Activated naive CD8-positive, alpha-beta T cell treated with anti-CD3 and anti-CD28 coated beads, Interleukin-2, amount 10 ng/mL, durations not matched to agents 7 days and 5 days (primary cell): ENCODE measurements at regions not wholly inside any gene's neighbourhood (a gene's known extent, or its start where the extent isn't known, plus 50 kb on each side); places are given as distances from the start of the nearest gene placed in this dataset.
A peak's percentile ranks its signal among the peaks of the same experiment; 100 is the strongest.

ENCODE experiments used
- ATAC-seq: fragments of 150-1000 bp; cut with Tn5 transposase; one replicate; pipeline ENCODE4 v1.10.0; 2021; ENCODE audit warnings: low read depth, moderate library complexity
- POLR2A ChIA-PET: fragments of 350-600 bp; sonication (Branson Sonifier 250); formaldehyde crosslinking; loops from one replicate; lab custom pipeline; 2021; ENCODE audit warnings: antibody characterized with exemption; lab: Charles Lee
- DNase-seq: peaks from one replicate; pipeline ENCODE4 v3.0.0; 2021
- H3K27ac Mint-ChIP-seq: one replicate; pipeline ENCODE4 v1.8.0; 2022; ENCODE audit warnings: mild to moderate bottlenecking, mixed read lengths
- H3K27me3 Mint-ChIP-seq: one replicate; pipeline ENCODE4 v1.8.0; 2022; ENCODE audit warnings: mild to moderate bottlenecking, moderate library complexity, mixed read lengths
- H3K36me3 Mint-ChIP-seq: one replicate; pipeline ENCODE4 v1.8.0; 2021; ENCODE audit warnings: mild to moderate bottlenecking, mixed read lengths
- H3K4me1 Mint-ChIP-seq: one replicate; pipeline ENCODE4 v1.8.0; 2021; ENCODE audit warnings: mixed read lengths
- H3K4me3 Mint-ChIP-seq: one replicate; pipeline ENCODE4 v1.8.0; 2022; ENCODE audit warnings: mild to moderate bottlenecking, moderate library complexity, mixed read lengths
- H3K9me3 Mint-ChIP-seq: one replicate; pipeline ENCODE4 v1.8.0; 2021; ENCODE audit warnings: mixed read lengths

GRCh38 chr18:62629031-62629430 lies 86.3 kb upstream of the PHLPP1 start:
- ATAC-seq: no peak
- no peak overlapping the region for H3K27ac Mint-ChIP-seq

GRCh38 chr18:62631173-62631572 lies 84.2 kb upstream of the PHLPP1 start:
- POLR2A ChIA-PET: no interaction called here
- H3K4me1 Mint-ChIP-seq: no peaks in the 10 kb centered on the region

More at GRCh38 chr18:62629031-62629430, 86.3 kb upstream of the PHLPP1 start:
- Mint-ChIP-seq H3K27me3 (peaks cover 15% of the 10 kb centered on the region), H3K9me3 (no peaks in the 10 kb centered on the region), H3K4me1 (no peaks in the 10 kb centered on the region), H3K4me3 (no peak overlapping the region), H3K36me3 (no peaks in the 10 kb centered on the region)
- POLR2A ChIA-PET: no interaction called here
- DNase-seq: no peak

GRCh38 chr18:62632788-62633455 lies 82.4 kb upstream of the PHLPP1 start:
- H3K4me3 Mint-ChIP-seq: no peak overlapping the region
- peaks cover 13% of the 10 kb centered on the region for H3K27me3 Mint-ChIP-seq
- H3K4me1 Mint-ChIP-seq: peaks cover 1% of the 10 kb centered on the region
- DNase-seq (no peak), ATAC-seq (no peak)
- H3K27ac Mint-ChIP-seq: no peak overlapping the region
- no peaks in the 10 kb centered on the region for H3K9me3 Mint-ChIP-seq
- POLR2A ChIA-PET: no interaction called here
- no peaks in the 10 kb centered on the region for H3K36me3 Mint-ChIP-seq

More at GRCh38 chr18:62631173-62631572, 84.2 kb upstream of the PHLPP1 start:
- no peaks in the 10 kb centered on the region for H3K36me3 Mint-ChIP-seq
- no peak for DNase-seq
- no peak for ATAC-seq
- no peak overlapping the region for H3K27ac Mint-ChIP-seq
- no peak overlapping the region for H3K4me3 Mint-ChIP-seq
- H3K27me3 Mint-ChIP-seq: peaks cover 16% of the 10 kb centered on the region
- H3K9me3 Mint-ChIP-seq: no peaks in the 10 kb centered on the region

GRCh38 chr18:62634458-62634857 lies 80.9 kb upstream of the PHLPP1 start:
- Mint-ChIP-seq H3K4me3 (no peak overlapping the region), H3K27me3 (peaks cover 17% of the 10 kb centered on the region), H3K9me3 (no peaks in the 10 kb centered on the region), H3K4me1 (peaks cover 3% of the 10 kb centered on the region), H3K27ac (no peak overlapping the region), H3K36me3 (no peaks in the 10 kb centered on the region)
- ATAC-seq (no peak), DNase-seq (no peak)
- POLR2A ChIA-PET: no interaction called here

GRCh38 chr18:62634979-62635630 lies 80.2 kb upstream of the PHLPP1 start:
- H3K4me3 Mint-ChIP-seq: no peak overlapping the region
- H3K9me3 Mint-ChIP-seq: no peaks in the 10 kb centered on the region
- POLR2A ChIA-PET: no interaction called here
- H3K36me3 Mint-ChIP-seq: no peaks in the 10 kb centered on the region
- ATAC-seq (no peak), DNase-seq (no peak)
- peaks cover 17% of the 10 kb centered on the region for H3K27me3 Mint-ChIP-seq
- H3K4me1 Mint-ChIP-seq: peaks cover 3% of the 10 kb centered on the region
- no peak overlapping the region for H3K27ac Mint-ChIP-seq

- Mint-ChIP-seq H3K27ac (no peak overlapping the region), H3K27me3 (peaks cover 11% of the 10 kb centered on the region), H3K36me3 (no peaks in the 10 kb centered on the region), H3K4me1 (peaks cover 3% of the 10 kb centered on the region), H3K9me3 (no peaks in the 10 kb centered on the region), H3K4me3 (no peak overlapping the region)
- no peak for ATAC-seq
- POLR2A ChIA-PET: no interaction called here
- no peak for DNase-seq
Measured at GRCh38 chr18:62637403-62637802, 77.9 kb upstream of the PHLPP1 start.

- no peak overlapping the region for H3K4me3 Mint-ChIP-seq
Measured at GRCh38 chr18:62637807-62638687, 77.3 kb upstream of the PHLPP1 start.

GRCh38 chr18:62643181-62643580 lies 72.2 kb upstream of the PHLPP1 start:
- no peaks in the 10 kb centered on the region for H3K36me3 Mint-ChIP-seq
- POLR2A ChIA-PET: no interaction called here
- DNase-seq (no peak), ATAC-seq (no peak)
- H3K4me1 Mint-ChIP-seq: peaks cover 2% of the 10 kb centered on the region
- H3K27ac Mint-ChIP-seq: no peak overlapping the region
- H3K27me3 Mint-ChIP-seq: peaks cover 16% of the 10 kb centered on the region
- no peak overlapping the region for H3K4me3 Mint-ChIP-seq
- H3K9me3 Mint-ChIP-seq: no peaks in the 10 kb centered on the region

More at GRCh38 chr18:62637807-62638687, 77.3 kb upstream of the PHLPP1 start:
- ATAC-seq (no peak), DNase-seq (peak; percentile 40)
- POLR2A ChIA-PET: no interaction called here
- Mint-ChIP-seq H3K27me3 (peaks cover 11% of the 10 kb centered on the region), H3K9me3 (no peaks in the 10 kb centered on the region), H3K36me3 (no peaks in the 10 kb centered on the region), H3K4me1 (peaks cover 3% of the 10 kb centered on the region), H3K27ac (no peak overlapping the region)

- DNase-seq: no peak
- H3K9me3 Mint-ChIP-seq: no peaks in the 10 kb centered on the region
- no peak overlapping the region for H3K4me3 Mint-ChIP-seq
- ATAC-seq: no peak
- no peaks in the 10 kb centered on the region for H3K4me1 Mint-ChIP-seq
- H3K27me3 Mint-ChIP-seq: peaks cover 22% of the 10 kb centered on the region
- no peaks in the 10 kb centered on the region for H3K36me3 Mint-ChIP-seq
- no peak overlapping the region for H3K27ac Mint-ChIP-seq
- POLR2A ChIA-PET: no interaction called here
Measured at GRCh38 chr18:62644773-62645172, 70.6 kb upstream of the PHLPP1 start.

- DNase-seq (no peak), ATAC-seq (no peak)
- H3K9me3 Mint-ChIP-seq: no peaks in the 10 kb centered on the region
- H3K27ac Mint-ChIP-seq: no peak overlapping the region
- H3K36me3 Mint-ChIP-seq: no peaks in the 10 kb centered on the region
- POLR2A ChIA-PET: no interaction called here
- H3K27me3 Mint-ChIP-seq: peaks cover 28% of the 10 kb centered on the region
- no peaks in the 10 kb centered on the region for H3K4me1 Mint-ChIP-seq
- H3K4me3 Mint-ChIP-seq: no peak overlapping the region
Measured at GRCh38 chr18:62647179-62647578, 68.2 kb upstream of the PHLPP1 start.

- POLR2A ChIA-PET: no interaction called here
Measured at GRCh38 chr18:62648045-62648678, 67.2 kb upstream of the PHLPP1 start.

GRCh38 chr18:62651276-62652056 lies 63.9 kb upstream of the PHLPP1 start:
- Mint-ChIP-seq H3K4me3 (no peak overlapping the region), H3K27me3 (peaks cover 31% of the 10 kb centered on the region), H3K9me3 (no peaks in the 10 kb centered on the region), H3K27ac (no peak overlapping the region), H3K36me3 (no peaks in the 10 kb centered on the region), H3K4me1 (no peaks in the 10 kb centered on the region)
- POLR2A ChIA-PET: no interaction called here
- no peak for DNase-seq
- ATAC-seq: no peak

More at GRCh38 chr18:62648045-62648678, 67.2 kb upstream of the PHLPP1 start:
- DNase-seq (no peak), ATAC-seq (no peak)
- Mint-ChIP-seq H3K27me3 (peaks cover 28% of the 10 kb centered on the region), H3K36me3 (no peaks in the 10 kb centered on the region), H3K4me1 (no peaks in the 10 kb centered on the region), H3K4me3 (no peak overlapping the region), H3K9me3 (no peaks in the 10 kb centered on the region), H3K27ac (no peak overlapping the region)
